ENCODE measurements at regions not wholly inside any gene's neighbourhood (a gene's known extent, or its start where the extent isn't known, plus 50 kb on each side); places are given as distances from the start of the nearest gene placed in this dataset.

GRCh38 chr2:88875736-88876135 is 184.3 kb downstream of the RPIA start (continued):
- TF ChIP-seq REST (IDR thresholded peaks at IDR 0.05; ENCODE audit: unreplicated experiment) (no peak), NANOG (IDR thresholded peaks at IDR 0.05; ENCODE audit: borderline replicate concordance) (no peak), STAT1 (IDR thresholded peaks at IDR 0.05; ENCODE audit: unreplicated experiment) (no peak), CTCF (conservative IDR thresholded peaks at IDR 0.05; ENCODE audit: low read depth in 2 of 2) (no peak)

- Mint-ChIP-seq H3K36me3 (ENCODE audit: low read depth) (no peaks in the 10 kb centered on the region), H3K9me3 (no peaks in the 10 kb centered on the region), H3K27ac (no peak overlapping the region), H3K4me1 (peaks cover 14% of the 10 kb centered on the region), H3K4me3 (no peak overlapping the region), H3K27me3 (ENCODE audit: insufficient read depth, low read depth, poor library complexity) (no peaks in the 10 kb centered on the region)
- no peaks in the 10 kb centered on the region for H3K27me3 ChIP-seq (ENCODE audit: insufficient read depth)
- peaks cover 2% of the 10 kb centered on the region for H3K4me1 ChIP-seq (ENCODE audit: insufficient read depth)
- H3F3A ChIP-seq (replicated peaks; ENCODE audit: low read depth) = no peaks in the 10 kb centered on the region
- H3K27ac ChIP-seq (ENCODE audit: low read depth) = no peak overlapping the region
- H3K79me2 ChIP-seq (replicated peaks; ENCODE audit: insufficient read depth) = no peaks in the 10 kb centered on the region
- H2AFZ ChIP-seq = no peak overlapping the region
- H3K9me2 ChIP-seq (ENCODE audit: insufficient read depth) = no peaks in the 10 kb centered on the region
- ATAC-seq (peak; percentile 79), DNase-seq (ENCODE audit: low spot score) (peak; percentile 80)
- no peaks in the 10 kb centered on the region for H4K20me1 ChIP-seq (replicated peaks; ENCODE audit: insufficient read depth)
- TF ChIP-seq EZH2 (IDR thresholded peaks at IDR 0.05; ENCODE audit: low read depth, unreplicated experiment) (no peak), CTCF (conservative IDR thresholded peaks at IDR 0.05; ENCODE audit: low read depth in 2 of 2) (peak; percentile 78 to 83)
- H3K36me3 ChIP-seq (ENCODE audit: insufficient read depth) = no peaks in the 10 kb centered on the region
- H3K4me3 ChIP-seq = no peak overlapping the region
- no peak overlapping the region for H3K4me2 ChIP-seq
Observed at GRCh38 chr2:88880441-88880953, 189.0 kb downstream of the RPIA start.
